ENCODE measurements at regions not wholly inside any gene's neighbourhood (a gene's known extent, or its start where the extent isn't known, plus 50 kb on each side); places are given as distances from the start of the nearest gene placed in this dataset.

DNA sequence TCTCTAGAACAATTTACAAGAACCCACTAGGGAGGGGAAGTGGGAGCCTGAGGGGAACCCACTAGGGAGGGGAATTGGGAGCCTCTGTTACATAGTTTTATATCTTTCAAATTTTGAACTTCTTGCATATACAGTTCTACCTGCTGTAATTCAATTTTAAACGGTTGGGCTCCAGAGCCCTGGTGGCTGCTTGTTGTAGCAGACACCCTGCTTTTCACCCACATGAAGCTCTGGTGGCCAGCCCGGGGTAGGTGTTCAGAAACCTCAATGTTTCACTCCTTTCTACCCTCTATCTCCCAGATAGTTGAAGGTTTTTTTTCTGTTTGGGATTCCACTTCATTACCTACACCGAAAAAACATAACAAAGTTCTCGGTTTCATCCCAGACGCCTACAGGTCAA lies 124.4 kb downstream of the TMEM174 start:
- TF ChIP-seq POLR2A (IDR thresholded peaks at IDR 0.05; ENCODE audit: low read length) (no peak), GATA1 (IDR thresholded peaks at IDR 0.05; ENCODE audit: low read depth, low read length) (no peak)

Measured in erythroblast (primary cell).